ENCODE measurements at regions not wholly inside any gene's neighbourhood (a gene's known extent, or its start where the extent isn't known, plus 50 kb on each side); places are given as distances from the start of the nearest gene placed in this dataset.

GRCh38 chr4:179415847-179416223 lies 1973.6 kb upstream of the AGA start:
- TF ChIP-seq, protein P1, sequence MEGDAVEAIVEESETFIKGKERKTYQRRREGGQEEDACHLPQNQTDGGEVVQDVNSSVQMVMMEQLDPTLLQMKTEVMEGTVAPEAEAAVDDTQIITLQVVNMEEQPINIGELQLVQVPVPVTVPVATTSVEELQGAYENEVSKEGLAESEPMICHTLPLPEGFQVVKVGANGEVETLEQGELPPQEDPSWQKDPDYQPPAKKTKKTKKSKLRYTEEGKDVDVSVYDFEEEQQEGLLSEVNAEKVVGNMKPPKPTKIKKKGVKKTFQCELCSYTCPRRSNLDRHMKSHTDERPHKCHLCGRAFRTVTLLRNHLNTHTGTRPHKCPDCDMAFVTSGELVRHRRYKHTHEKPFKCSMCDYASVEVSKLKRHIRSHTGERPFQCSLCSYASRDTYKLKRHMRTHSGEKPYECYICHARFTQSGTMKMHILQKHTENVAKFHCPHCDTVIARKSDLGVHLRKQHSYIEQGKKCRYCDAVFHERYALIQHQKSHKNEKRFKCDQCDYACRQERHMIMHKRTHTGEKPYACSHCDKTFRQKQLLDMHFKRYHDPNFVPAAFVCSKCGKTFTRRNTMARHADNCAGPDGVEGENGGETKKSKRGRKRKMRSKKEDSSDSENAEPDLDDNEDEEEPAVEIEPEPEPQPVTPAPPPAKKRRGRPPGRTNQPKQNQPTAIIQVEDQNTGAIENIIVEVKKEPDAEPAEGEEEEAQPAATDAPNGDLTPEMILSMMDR (CRISPR knock-in tag; IDR thresholded peaks at IDR 0.05) = no peak
- no peak for TF ChIP-seq PHF21A (CRISPR knock-in tag; IDR thresholded peaks at IDR 0.05)
- TF ChIP-seq ZNF687 (CRISPR knock-in tag; IDR thresholded peaks at IDR 0.05) = no peak
- TF ChIP-seq PTBP1 (IDR thresholded peaks at IDR 0.05; ENCODE audit: low read depth, low read length, poor library complexity, severe bottlenecking) = no peak
- TF ChIP-seq MTF1 (CRISPR knock-in tag; IDR thresholded peaks at IDR 0.05) = no peak
- no peak for TF ChIP-seq AFF4 (CRISPR knock-in tag; IDR thresholded peaks at IDR 0.05)
- TF ChIP-seq JUN (CRISPR knock-in tag; IDR thresholded peaks at IDR 0.05) = no peak
- TF ChIP-seq MYC (CRISPR knock-in tag; IDR thresholded peaks at IDR 0.05; ENCODE audit: borderline replicate concordance) = no peak
- no peak for TF ChIP-seq ZNF768 (CRISPR knock-in tag; IDR thresholded peaks at IDR 0.05)
- no peak for TF ChIP-seq FOXM1 (CRISPR knock-in tag; IDR thresholded peaks at IDR 0.05)
- TF ChIP-seq EHMT2 (IDR thresholded peaks at IDR 0.05; ENCODE audit: borderline replicate concordance, low read depth, low read length) = no peak
- TF ChIP-seq, protein P2, sequence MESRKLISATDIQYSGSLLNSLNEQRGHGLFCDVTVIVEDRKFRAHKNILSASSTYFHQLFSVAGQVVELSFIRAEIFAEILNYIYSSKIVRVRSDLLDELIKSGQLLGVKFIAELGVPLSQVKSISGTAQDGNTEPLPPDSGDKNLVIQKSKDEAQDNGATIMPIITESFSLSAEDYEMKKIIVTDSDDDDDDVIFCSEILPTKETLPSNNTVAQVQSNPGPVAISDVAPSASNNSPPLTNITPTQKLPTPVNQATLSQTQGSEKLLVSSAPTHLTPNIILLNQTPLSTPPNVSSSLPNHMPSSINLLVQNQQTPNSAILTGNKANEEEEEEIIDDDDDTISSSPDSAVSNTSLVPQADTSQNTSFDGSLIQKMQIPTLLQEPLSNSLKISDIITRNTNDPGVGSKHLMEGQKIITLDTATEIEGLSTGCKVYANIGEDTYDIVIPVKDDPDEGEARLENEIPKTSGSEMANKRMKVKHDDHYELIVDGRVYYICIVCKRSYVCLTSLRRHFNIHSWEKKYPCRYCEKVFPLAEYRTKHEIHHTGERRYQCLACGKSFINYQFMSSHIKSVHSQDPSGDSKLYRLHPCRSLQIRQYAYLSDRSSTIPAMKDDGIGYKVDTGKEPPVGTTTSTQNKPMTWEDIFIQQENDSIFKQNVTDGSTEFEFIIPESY (CRISPR knock-in tag; IDR thresholded peaks at IDR 0.05) = no peak
- no peak for TF ChIP-seq CREB1 (IDR thresholded peaks at IDR 0.05)
- no peak for TF ChIP-seq CREB1 (CRISPR knock-in tag; IDR thresholded peaks at IDR 0.05)

Measured in HepG2 (cell line).